ENCODE measurements at regions not wholly inside any gene's neighbourhood (a gene's known extent, or its start where the extent isn't known, plus 50 kb on each side); places are given as distances from the start of the nearest gene placed in this dataset.

GRCh38 chr12:58298803-58299202 is 357.4 kb downstream of the ATP23 start:
- H3K4me3 Mint-ChIP-seq: no peak overlapping the region
- POLR2A ChIA-PET: no interaction called here
- DNase-seq (no peak), ATAC-seq (no peak)
- H3K27me3 Mint-ChIP-seq: peaks cover 3 to 38% (median 8%) of the 10 kb centered on the region in 5 donors
- no peaks in the 10 kb centered on the region for H3K9me3 Mint-ChIP-seq
- H3K36me3 Mint-ChIP-seq: no peaks in the 10 kb centered on the region
- H3K27ac Mint-ChIP-seq: no peak overlapping the region
- H3K4me1 Mint-ChIP-seq: no peaks in the 10 kb centered on the region

DNA sequence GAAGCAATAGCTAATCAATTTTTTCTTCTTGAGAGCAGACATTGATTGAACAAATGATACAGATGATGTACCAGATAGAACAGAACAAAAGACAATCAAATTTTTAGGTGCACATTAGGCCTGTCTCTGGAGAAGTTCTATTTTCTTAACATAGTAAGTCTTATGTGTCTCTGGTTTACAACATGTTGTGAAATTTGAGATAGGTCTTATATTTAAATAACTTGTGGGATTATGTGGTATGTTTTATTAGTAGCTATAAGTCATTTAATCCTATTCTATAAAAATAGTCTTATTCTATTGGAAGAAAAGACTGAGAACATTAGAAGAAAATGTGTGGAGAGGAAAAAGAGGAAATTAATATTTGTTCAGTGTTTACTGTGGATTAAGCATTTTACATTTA is 358.0 kb downstream of the ATP23 start:
- peaks cover 3 to 38% (median 6%) of the 10 kb centered on the region in 5 donors for H3K27me3 Mint-ChIP-seq

DNA sequence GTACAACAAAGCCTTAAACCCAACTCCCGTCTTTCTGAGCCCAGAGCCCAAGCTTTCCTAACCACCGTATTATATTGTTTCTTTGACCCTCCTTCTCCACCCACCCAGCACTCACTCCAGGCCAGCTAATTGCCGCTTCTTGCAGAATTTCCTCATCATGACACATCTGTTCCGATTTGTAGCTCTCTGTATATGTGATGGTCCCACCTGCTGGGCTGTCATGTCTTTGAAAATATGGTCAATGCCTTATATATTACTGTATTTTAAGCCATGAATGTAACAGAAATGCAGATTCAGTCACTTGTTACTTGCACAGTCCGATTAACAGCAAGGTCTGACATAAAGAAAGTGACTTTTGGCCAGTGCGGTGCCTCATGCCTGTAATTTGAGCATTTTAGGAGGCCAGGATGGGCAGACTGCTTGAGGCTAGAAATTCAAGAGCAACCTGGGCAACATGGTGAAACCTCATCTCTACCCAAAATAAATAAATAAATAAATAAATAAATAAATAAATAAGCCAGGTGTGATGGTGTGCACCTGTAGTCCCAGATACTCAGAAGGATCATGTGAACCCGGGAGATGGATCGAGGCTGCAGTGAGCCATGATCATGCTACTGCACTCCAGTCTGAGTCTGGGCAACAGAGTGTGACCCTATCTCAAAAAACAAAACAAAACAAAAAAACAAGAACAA is 359.8 kb downstream of the ATP23 start:
- ATAC-seq (no peak), DNase-seq (no peak)
- H3K27me3 Mint-ChIP-seq: peaks cover 3 to 24% (median 4%) of the 10 kb centered on the region in 5 donors
- no peaks in the 10 kb centered on the region for H3K9me3 Mint-ChIP-seq
- POLR2A ChIA-PET: no interaction called here
- peak overlapping the region in 1 of 10 donors; percentile 6 for H3K27ac Mint-ChIP-seq
- no peaks in the 10 kb centered on the region for H3K36me3 Mint-ChIP-seq
- H3K4me3 Mint-ChIP-seq: no peak overlapping the region
- H3K4me1 Mint-ChIP-seq: no peaks in the 10 kb centered on the region

More for the DNA sequence above, 358.0 kb downstream of the ATP23 start:
- POLR2A ChIA-PET: no interaction called here
- DNase-seq: no peak
- Mint-ChIP-seq H3K4me3 (no peak overlapping the region), H3K9me3 (no peaks in the 10 kb centered on the region), H3K27ac (no peak overlapping the region), H3K36me3 (no peaks in the 10 kb centered on the region), H3K4me1 (no peaks in the 10 kb centered on the region)
- ATAC-seq: no peak

- peak overlapping the region in 1 of 10 donors; percentile 6 for H3K27ac Mint-ChIP-seq
- ATAC-seq: no peak
These were observed 360.4 kb downstream of the ATP23 start for GRCh38 chr12:58301730-58302122.

GRCh38 chr12:58302487-58303011 is 361.2 kb downstream of the ATP23 start:
- DNase-seq (no peak), ATAC-seq (no peak)
- peaks cover 0 to 4% (median 1%) of the 10 kb centered on the region in 9 donors for H3K9me3 Mint-ChIP-seq
- no peak overlapping the region for H3K27ac Mint-ChIP-seq
- H3K4me3 Mint-ChIP-seq: no peak overlapping the region
- no peaks in the 10 kb centered on the region for H3K36me3 Mint-ChIP-seq
- POLR2A ChIA-PET: no interaction called here
- peaks cover under 1 to 10% (median 4%) of the 10 kb centered on the region in 5 donors for H3K27me3 Mint-ChIP-seq
- H3K4me1 Mint-ChIP-seq: no peaks in the 10 kb centered on the region

More at GRCh38 chr12:58301730-58302122, 360.4 kb downstream of the ATP23 start:
- no peak for DNase-seq
- Mint-ChIP-seq H3K4me1 (no peaks in the 10 kb centered on the region), H3K9me3 (peaks cover 0 to 3% (median 0%) of the 10 kb centered on the region in 9 donors), H3K36me3 (no peaks in the 10 kb centered on the region), H3K4me3 (no peak overlapping the region), H3K27me3 (peaks cover 3 to 18% (median 4%) of the 10 kb centered on the region in 5 donors)
- POLR2A ChIA-PET: no interaction called here

DNA sequence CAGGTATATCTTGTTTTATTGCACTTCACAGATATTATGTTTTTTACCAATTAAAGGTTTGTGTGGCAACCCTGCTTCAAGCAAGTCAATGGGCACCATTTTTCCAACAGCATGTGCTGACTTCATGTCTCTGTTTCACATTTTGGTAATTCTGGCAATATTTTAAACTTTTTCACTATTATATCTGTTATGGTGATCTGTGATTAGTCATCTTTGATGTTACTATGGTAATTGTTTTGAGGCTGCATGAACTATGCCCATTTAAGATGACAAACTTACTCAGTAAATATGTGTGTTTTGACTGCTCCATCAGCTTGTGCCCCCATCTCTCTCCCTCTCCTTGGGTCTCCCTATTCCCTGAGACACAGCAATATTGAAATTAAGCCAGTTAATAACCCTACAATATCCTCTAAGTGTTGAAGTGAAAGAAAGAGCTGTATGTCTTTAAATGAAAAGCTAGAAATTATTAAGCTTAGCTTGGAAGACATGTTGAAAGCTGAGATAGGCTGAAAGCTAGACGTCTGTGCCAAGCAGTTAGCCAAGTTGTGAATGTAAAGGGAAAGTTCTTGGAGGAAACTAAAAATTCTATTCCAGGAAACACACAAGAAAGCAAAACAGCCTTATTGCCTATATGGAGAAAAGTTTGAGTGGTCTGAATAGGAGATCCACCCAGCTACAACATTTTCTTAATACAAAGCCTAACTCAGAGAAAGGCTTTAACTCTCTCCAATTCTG is 365.1 kb downstream of the ATP23 start:
- H3K36me3 Mint-ChIP-seq: no peaks in the 10 kb centered on the region
- no peak overlapping the region for H3K27ac Mint-ChIP-seq
- H3K27me3 Mint-ChIP-seq: peaks cover 0 to 7% (median under 1%) of the 10 kb centered on the region in 5 donors
- POLR2A ChIA-PET: no interaction called here
- peaks cover 0 to 10% (median 4%) of the 10 kb centered on the region in 9 donors for H3K9me3 Mint-ChIP-seq
- no peak overlapping the region for H3K4me3 Mint-ChIP-seq
- no peaks in the 10 kb centered on the region for H3K4me1 Mint-ChIP-seq
- no peak for DNase-seq
- ATAC-seq: no peak

GRCh38 chr12:58309806-58310205 is 368.4 kb downstream of the ATP23 start:
- POLR2A ChIA-PET: no interaction called here

DNA sequence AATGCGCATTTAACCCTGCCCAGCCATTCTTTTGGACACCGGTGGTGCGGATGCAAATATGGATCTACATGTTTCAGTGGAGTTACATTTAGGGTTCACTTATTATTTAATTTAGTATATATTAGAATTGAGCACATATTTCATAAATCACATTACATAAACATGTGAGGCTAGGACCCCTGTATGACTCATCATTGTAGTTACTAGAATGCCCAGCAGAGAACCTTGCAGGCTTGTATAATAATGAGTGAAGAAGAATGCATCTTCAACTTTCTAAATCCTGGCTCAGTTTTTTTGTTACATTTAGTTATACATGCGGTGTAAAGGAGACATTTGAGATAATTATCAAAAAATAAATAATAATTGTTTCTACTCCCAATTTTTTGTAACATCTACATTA is 369.0 kb downstream of the ATP23 start:
- no peaks in the 10 kb centered on the region for H3K4me1 Mint-ChIP-seq
- peaks cover 7 to 25% (median 9%) of the 10 kb centered on the region in 5 donors for H3K27me3 Mint-ChIP-seq
- H3K9me3 Mint-ChIP-seq: peaks cover 0 to 10% (median 4%) of the 10 kb centered on the region in 9 donors
- DNase-seq (no peak), ATAC-seq (no peak)
- no peaks in the 10 kb centered on the region for H3K36me3 Mint-ChIP-seq
- H3K4me3 Mint-ChIP-seq: no peak overlapping the region
- POLR2A ChIA-PET: no interaction called here
- no peak overlapping the region for H3K27ac Mint-ChIP-seq

More at GRCh38 chr12:58309806-58310205, 368.4 kb downstream of the ATP23 start:
- H3K27me3 Mint-ChIP-seq: peaks cover 6 to 19% (median 8%) of the 10 kb centered on the region in 5 donors
- ATAC-seq: no peak
- peaks cover 0 to 10% (median 4%) of the 10 kb centered on the region in 9 donors for H3K9me3 Mint-ChIP-seq
- H3K36me3 Mint-ChIP-seq: no peaks in the 10 kb centered on the region
- no peak overlapping the region for H3K4me3 Mint-ChIP-seq
- H3K4me1 Mint-ChIP-seq: no peaks in the 10 kb centered on the region
- DNase-seq: no peak
- no peak overlapping the region for H3K27ac Mint-ChIP-seq

DNA sequence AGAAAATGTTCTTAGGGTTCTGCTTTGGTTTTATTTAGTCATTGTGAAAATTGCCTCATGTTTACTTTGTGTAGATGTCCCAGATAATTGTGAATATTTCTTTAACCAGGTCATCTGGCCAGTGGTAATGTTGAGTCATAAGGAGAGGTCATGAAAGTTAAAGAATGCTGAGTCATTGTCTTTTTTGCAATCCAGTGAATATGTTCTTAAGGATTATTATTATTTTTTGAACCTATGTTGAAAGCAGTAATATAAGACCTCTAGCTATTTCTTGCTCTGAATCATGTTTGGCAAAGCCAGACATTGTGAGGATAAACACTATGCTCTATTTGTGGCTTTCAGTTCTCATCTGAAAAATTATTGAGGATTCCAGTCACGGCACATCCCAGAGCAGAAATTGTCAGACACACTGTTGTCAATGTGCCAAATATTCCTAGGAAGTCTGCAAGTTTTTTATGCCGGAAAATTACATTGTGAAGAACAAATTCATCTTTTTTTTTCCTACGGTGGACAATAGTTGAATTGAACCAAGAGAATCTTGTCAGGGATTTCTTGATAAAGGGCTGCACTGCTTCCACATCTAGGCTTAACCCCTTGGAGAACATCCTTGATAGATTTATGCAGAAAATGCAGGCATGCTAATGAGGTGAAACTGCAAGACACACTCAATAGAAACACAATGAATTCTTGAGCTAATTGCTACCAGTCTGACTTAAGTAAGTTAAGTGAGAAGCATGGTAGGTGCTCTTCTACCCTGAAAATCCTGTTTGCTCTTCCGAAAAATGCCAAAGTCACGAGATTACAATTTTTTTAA is 369.6 kb downstream of the ATP23 start:
- H3K4me3 Mint-ChIP-seq: no peak overlapping the region
- H3K36me3 Mint-ChIP-seq: no peaks in the 10 kb centered on the region
- ATAC-seq (no peak), DNase-seq (no peak)
- H3K9me3 Mint-ChIP-seq: peaks cover 0 to 10% (median 4%) of the 10 kb centered on the region in 9 donors
- POLR2A ChIA-PET: no interaction called here
- H3K27ac Mint-ChIP-seq: no peak overlapping the region
- peaks cover 7 to 26% (median 9%) of the 10 kb centered on the region in 5 donors for H3K27me3 Mint-ChIP-seq
- no peaks in the 10 kb centered on the region for H3K4me1 Mint-ChIP-seq

DNA sequence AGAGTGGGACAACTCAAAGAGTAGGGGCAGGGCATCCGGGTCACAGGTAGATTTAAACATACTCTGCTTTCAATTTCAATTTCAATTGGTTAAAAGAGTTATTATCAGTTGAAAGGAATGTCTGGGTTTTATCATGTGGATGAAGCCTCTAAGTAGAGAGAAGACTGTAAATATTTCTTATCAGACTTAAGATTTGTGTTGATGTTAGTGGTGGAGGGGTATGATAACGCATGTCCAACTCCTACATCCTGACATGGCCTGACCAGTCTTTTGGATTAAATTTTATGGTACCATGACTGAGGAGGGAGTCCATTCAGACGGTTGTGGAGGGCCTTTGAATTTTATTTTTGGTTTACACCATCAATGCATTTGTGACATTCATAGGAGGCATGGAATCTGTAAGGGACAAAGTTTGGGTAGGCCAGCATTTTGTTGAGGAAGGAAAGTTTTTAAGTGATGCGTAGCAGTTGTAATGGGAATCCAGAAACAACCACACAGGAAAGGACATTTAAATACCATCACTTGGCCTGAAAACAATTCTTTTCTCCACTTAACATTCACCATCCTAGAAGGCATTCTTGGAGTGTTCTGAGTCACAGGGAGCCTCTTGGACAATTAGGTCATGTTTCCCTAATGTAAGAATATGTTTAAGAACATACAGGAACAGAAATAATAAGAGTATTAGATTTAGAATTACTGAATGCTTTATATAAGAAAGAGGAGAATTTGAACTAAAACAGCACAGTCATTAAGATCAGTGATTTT is 371.9 kb downstream of the ATP23 start:
- Mint-ChIP-seq H3K4me3 (no peak overlapping the region), H3K36me3 (peaks cover 0 to 4% (median 0%) of the 10 kb centered on the region in 3 donors), H3K27me3 (peaks cover 11 to 36% (median 14%) of the 10 kb centered on the region in 5 donors), H3K9me3 (peaks cover 0 to 9% (median 6%) of the 10 kb centered on the region in 9 donors), H3K4me1 (no peaks in the 10 kb centered on the region), H3K27ac (no peak overlapping the region)
- no peak for DNase-seq
- no peak for ATAC-seq
- POLR2A ChIA-PET: no interaction called here

DNA sequence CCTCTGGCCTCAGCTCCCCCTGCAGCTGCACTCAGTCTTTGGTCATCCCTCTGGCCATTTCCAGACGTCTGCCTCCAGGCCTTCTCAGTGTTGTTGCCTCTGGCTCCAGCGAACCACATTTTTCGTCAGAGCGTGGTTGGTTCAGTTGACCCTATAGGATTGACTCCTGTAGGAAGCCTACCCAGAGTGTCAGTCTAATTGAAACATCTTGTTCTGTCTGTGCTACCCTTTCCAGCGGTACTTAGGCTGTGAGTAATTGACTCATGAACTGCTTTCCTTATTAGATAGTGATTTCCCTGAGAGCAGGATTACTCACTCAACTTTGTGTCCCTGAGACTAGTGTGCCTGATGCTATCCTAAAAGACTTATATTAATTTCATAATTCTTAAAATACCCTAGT is 373.2 kb downstream of the ATP23 start:
- Mint-ChIP-seq H3K27me3 (peaks cover 11 to 36% (median 14%) of the 10 kb centered on the region in 5 donors), H3K27ac (no peak overlapping the region), H3K36me3 (peaks cover 0 to 4% (median 0%) of the 10 kb centered on the region in 3 donors), H3K9me3 (peaks cover 0 to 21% (median 8%) of the 10 kb centered on the region in 9 donors), H3K4me1 (no peaks in the 10 kb centered on the region), H3K4me3 (no peak overlapping the region)
- POLR2A ChIA-PET: no interaction called here
- ATAC-seq: no peak
- no peak for DNase-seq

GRCh38 chr12:58316926-58317325 is 375.6 kb downstream of the ATP23 start:
- DNase-seq: no peak
- Mint-ChIP-seq H3K4me3 (no peak overlapping the region), H3K9me3 (peaks cover 0 to 21% (median 8%) of the 10 kb centered on the region in 9 donors), H3K27me3 (peaks cover 7 to 31% (median 11%) of the 10 kb centered on the region in 5 donors), H3K27ac (no peak overlapping the region), H3K36me3 (peaks cover 0 to 4% (median 0%) of the 10 kb centered on the region in 3 donors), H3K4me1 (no peaks in the 10 kb centered on the region)
- POLR2A ChIA-PET: no interaction called here
- ATAC-seq: no peak

Measured in naive thymus-derived CD8-positive, alpha-beta T cell (primary cell).